CD4-positive, alpha-beta T cell treated with Interleukin-10 for 1 hour (primary cell): ENCODE measurements at regions not wholly inside any gene's neighbourhood (a gene's known extent, or its start where the extent isn't known, plus 50 kb on each side); places are given as distances from the start of the nearest gene placed in this dataset.
"Not testable (repeated sequence)": the region's sequence is repeated elsewhere in the genome, so short reads cannot be mapped to it uniquely, and the experiment has no call there.

Experiments
- DNase-seq: peaks from one replicate; pipeline ENCODE4 v3.0.0-alpha.2; 2020

DNA sequence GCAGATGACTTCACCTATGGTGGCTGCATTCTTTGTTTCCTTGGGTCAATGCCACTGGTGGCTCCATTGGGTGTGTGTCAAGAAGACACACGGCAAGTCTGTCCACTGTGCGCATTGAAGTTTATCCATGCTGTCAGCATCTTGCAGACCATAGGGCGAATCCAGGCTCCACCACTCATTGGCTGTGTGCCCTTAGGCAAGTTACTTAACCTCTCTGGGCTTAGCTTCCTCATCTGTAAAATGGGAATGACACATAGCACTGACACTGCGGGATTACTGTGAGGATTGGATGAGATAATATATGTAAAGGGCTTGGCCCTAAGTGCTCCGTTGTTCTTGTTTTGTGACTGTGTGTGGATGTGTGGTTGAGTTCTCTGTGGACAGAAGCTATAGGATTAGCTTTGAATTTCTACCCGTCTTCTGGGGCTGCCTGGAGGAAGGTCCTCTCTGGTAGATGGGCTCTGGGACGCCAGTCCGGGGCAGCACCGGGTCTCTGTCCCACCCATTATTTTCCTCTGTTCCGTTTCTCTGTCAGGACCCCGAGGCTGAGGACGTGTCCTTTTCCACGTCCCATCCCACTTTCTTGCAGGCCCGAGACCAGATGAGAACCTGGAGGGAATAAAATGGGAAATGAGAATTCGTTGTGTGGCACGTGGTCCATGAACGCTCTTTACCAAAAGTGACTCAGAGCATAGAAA, 178.4 kb downstream of the IRF8 start:
- no peak for DNase-seq

DNA sequence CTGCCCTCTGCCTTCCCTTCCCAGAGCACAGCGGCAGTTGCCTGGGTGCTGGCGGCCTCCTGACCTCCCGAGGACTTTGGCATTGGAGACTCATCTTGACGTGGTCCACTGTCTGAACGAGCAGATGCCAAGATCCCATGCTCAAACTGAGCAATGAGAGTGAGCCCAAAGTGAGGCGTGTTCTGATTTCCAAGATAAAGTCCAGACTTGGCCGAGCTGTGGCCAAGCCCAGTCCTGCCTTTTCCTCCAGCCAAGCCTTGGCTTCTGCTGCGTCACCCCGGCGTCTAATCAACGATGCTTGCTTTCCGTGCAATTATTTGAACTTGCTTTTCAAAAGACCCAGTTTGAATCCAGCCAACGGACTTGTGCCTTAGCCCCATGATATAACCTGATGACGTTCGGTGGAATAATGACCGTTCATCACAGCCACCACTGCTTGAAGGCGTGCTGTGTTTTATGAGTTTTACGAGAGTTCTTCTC, 179.2 kb downstream of the IRF8 start:
- DNase-seq: no peak

DNA sequence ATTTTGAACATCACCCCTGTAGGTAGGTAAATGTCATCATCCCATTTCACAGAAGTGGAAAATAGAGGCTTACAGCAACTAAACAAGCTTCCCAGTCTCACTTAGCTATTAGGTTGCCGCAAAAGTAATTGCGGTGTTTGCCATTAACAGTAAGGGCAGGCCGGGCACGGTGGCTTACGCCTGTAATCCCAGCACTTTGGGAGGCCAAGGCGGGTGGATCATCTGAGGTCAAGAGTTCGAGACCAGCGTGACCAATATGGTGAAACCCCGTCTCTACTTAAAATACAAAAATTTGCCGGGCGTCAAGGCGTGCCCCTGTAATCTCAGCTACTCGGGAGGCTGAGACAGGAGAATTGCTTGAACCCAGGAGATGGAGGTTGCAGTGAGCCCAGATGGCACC, 179.7 kb downstream of the IRF8 start:
- DNase-seq: not testable (repeated sequence)

DNA sequence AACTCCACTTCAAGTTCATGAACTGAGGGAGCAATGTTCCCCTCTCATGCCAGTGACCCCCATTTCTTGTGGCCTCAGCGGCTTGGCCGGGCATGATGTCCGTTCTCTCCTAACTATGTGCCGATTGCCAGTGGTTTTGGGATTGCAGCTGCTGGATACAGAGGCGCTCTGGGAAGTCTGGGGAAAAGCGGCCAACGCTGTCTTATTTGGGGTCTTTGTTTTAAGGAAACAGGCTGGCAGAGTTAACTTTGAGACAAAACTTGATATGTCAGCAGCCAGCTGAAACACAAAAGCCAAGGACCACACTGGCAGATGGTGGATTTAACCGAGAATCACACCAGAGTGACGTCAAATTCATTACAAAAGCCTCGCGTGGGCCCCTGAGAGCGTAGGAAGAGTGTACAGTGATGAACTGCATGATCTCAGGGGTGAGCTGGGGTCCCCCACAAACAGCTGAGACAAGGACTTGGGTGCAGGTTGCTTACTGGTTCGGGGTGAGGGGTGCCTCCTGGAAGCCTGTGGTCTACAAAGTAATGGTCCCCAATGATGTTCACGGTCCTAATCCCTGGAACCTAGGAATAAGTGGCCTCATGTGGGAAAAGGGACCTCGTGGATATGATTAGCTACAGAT, 180.4 kb downstream of the IRF8 start:
- no peak for DNase-seq

DNA sequence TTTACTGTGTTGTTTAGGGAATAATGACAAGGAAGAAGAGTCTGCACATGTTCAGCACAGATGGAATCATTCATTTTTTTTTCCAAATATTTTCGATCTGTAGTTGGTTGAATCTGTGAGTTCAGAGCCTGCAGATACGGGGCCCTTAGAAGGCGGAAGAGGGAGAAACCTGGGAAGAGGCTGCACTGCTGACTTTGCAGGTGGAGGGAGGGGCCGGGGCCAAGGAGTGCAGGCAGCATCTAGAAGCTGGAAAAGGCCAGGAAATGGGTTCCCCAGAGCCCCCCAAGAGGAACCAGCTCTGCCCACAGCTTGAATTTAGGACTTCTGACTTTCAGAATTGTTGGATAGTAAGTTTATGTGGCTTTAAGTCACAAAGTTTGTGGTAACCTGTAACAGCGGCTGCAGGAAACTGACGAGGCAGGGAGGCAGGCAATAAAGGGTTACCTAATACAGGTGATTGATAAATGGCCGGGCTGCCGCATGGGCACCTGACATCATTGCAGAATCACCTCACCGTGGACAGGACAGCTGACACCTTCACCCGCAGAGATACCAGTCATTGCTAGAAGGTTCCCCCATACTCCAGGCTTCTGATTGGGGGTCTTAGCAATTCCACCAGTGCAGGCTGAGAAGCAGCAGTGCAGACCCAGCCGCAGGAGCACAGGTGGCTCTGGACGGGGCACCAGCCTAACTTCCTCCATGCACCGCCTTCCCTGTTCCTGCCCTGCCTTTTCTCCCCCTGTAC, 181.3 kb downstream of the IRF8 start:
- DNase-seq: no peak

DNA sequence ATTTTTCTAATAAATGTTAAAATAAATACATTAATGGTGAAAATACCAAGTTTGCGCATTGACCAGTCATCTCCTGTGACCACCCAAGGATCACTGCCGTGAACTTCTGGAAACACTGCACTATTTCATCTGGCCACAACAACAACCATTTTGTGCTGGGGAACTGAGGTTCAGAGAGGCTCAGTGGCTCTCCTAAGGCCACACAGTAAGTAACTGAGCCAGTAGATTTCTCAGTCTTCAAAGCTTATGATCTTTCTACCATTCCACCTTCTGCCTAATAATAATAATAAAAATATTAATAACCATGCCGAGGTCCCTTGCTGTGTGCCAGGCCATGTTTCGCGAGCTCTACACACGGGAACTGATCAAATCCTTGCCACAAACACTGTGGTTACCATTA, 182.0 kb downstream of the IRF8 start:
- no peak for DNase-seq

DNA sequence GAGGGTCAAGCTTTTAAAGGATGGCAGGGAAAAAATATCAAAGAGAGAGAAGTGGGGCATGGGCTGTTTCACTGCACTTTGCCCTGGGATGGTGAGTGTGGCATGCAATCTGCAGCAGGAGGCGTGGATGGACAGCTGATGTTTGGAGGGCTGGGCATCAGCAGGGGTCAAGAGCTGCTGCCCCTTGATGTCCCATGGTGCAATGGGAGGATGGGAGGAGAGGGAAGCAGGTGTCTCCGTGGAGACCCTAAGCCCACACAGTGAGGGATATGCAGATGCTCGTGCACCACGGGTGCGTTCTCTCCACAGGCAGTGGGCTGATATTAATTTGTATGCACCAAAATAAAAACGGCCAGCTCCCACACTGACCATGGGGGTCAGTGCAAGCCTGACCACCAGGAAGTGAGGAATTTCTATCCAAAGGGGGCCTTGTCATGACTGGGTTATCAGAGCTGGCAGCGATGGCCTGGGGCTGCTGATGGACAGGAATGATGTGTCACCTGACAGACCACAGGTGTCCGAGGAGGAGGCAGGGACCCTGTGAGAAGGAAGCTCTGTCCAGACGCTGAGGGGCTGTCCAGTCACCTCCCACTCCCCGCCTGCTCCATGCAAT, 183.6 kb downstream of the IRF8 start:
- DNase-seq: no peak

DNA sequence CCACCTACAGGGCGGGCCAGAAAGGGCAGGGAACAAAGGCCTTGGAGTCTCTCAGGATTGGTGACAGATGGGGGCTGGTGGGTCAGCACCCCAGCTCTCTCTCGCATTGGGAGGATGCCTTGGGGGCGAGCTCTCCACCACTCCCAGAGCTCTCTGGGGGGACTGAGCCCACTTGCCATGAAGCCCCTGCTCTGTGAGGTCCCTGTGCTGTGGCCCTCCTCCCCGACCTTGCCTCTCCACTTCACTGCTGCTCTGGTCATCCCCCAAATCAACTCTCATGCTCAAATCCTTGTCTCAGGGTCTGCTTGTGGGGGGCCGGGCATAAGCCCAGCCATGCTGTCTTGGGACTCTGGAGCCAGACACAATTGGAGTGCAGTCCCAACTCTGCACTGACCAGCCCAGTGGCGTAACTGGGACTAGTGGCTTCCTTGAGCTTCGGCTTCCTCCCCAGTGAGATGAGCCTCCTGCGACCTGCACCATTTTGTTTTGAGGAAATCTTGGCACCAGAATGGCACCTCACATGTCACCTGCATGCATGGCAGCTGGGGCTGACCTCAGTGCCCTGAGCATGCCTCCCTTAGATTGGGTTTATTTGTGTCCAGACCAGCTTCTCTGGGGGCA, 184.5 kb downstream of the IRF8 start:
- DNase-seq: no peak

DNA sequence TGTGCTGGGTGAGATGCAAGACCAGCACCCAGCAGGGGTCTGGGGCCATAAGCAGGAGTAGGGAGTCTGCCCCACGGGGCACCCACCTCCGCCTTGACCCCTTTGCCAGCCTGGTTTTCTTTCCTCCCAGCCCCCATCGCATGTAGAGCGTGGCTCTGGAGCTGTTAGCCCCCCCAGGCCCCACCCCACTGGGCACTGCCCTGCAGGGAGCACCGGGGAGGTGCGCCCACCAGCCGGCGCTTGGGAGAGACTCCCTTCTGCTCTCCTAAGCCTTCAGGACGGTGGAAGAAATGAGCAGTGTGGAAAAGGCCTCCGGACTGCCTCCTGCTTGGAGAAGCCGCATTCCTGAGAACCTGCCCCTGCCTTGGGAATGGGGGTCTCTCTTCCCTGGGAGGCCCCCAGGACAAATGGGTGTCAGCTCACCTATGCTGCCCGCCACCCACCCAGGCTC, 186.2 kb downstream of the IRF8 start:
- no peak for DNase-seq

DNA sequence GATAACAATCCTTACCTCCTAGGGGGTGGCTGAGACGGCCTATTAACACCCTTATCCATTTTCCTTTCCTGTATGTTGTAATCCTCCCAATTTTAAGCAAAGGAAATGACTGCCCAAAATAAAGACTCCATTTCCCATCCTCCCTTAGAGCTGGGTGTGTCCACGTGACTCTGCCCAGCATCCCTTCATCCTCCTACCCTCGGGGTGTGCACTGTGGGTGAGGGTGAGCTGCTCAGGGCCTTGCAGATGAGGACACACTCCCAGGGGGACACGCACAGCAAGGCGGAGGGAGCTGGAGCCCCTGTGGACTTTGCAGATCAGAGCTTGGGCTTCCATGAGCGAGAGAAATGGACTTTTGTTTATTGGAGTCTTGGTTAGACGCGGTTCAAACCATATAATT, 186.8 kb downstream of the IRF8 start:
- DNase-seq: no peak

DNA sequence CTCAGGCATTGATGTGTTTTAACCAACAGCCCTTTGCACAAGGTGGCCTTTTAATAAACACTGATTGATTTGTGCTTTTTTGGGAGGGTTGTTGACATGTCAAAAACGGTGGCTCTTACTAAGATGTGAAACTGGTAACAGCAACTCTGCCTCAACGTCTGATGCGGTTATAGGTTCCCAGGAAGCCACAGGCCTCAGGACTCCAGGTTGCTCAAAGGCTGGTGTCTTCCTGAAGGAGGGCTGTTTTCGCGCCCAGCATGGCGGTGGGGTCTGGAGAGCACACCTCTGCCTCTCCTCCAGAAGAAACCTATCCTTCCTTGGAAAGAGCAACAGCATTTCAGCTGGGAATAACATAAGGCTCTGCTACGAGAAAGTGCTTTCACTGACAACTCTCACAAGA, 187.5 kb downstream of the IRF8 start:
- DNase-seq: no peak

DNA sequence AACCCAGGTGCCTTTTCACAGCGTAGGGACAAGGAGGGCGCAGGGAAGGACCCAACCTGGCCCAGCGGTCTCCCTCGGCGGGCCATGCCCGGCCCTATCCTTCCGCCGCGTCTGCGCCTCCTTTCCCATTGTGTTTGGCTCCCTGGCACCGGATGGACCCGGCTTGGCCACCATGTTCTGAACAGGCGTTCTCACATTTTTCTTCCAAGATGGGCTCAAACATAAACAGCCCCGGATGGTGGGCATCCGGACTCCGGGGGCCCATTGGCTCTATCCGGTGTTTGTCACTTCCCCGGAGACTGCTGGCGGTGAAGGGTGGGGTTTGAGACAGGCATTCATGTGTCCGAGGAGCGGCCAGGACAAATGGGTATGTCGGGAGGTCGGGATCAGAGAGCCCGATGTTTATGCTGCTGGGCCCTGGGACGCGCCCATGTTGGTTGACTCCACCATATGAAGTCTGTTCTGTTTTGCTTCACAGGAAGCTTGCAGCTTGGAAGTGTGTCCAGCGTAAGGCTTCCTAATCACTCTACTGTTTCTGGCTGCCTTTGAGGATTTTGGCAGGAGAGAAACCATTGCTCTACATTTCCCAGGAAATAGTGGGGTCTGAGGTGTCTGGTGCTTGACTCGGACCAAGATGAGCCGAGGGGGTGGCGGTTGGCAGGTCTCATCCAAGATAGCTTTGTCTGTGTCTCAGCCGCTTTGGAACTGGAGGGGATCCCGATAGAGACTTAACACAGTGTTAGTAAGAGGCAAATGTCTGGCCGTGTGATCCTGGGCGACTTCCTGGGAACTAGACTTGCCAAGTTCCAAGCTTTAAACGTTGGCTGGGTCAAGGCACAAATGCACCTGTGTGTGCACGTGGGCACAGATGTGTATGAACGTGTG, 188.3 kb downstream of the IRF8 start:
- no peak for DNase-seq

DNA sequence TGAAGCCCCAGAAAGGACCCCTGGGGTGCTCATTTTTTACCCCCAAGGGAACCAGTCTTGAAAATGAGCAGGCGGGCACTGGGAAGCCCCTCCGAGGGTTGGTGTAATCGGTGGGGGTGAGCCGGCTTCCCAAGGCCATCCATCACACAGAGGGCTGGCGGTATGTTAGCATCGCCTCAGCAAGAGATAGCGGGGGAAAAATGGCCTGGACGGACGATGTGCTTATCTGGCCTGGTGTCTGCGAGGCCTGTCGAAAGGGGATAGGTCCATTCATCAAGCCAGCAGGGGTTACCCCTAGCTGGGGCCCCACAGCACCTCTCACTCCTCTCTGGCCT, 188.9 kb downstream of the IRF8 start:
- DNase-seq: no peak

DNA sequence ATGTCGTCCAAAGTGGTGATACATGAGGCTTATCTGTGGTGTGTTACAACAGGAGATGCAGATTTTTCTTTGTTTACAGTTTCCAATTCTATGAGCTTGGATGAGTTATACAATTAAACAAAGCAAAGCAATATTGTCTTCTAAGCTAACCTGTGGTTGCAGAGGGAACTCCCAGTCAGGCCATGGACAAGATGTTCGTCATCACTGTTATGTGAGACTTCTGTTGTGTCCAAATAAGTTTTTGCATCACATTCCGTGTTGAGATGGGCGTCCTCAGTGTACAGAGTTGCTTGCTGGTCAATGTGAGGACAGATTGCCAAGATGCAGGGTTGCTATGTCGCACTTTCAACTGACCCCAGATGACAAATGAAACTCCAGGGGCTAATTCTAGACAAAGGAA, 189.3 kb downstream of the IRF8 start:
- DNase-seq: no peak

DNA sequence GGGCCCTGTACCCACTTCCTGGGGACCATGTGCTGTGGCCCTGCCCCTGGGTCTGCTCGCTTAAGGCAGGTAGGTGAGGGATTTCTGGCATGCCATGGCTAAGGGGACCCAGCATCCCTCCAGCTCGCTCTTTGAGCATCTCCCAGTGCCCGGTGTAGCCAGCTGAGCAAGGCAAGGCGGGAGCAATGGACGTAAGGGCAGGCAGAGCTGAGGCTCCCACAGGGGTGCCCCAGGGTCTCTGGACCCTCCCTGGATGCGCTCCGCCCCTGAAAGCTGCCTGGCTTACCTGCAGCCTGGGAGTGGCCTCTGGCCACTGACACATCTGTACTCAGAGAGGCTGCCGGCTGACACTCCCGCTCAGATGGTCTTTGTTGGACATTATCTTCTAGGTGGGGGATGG, 189.9 kb downstream of the IRF8 start:
- no peak for DNase-seq

DNA sequence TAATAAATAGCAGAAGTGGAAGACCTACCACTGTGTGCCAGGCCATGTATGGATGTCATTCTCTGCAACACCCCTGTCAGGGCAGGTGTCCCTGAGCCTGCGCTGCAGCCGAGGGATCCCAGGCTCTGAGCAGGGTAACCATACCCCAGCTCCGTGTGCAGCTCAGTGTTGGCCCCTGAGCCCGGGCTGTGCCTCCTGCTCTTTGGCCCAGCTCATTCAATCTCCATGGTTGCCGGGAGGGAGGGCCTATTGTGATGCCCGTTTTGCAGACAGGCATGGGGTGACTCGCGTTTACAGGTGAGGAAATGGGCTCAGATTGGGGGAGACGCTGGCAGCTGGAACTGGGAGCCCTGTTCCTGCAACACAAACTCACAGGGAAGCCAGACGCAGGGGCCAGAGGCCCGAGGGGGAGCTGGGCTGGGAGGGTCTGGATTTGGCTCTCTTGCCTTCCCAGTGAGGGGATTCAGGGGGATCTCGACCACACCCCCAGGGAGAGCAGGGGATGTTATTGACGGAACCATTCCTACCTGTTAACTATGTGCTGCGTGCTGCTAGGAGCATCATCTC, 190.5 kb downstream of the IRF8 start:
- DNase-seq: no peak

DNA sequence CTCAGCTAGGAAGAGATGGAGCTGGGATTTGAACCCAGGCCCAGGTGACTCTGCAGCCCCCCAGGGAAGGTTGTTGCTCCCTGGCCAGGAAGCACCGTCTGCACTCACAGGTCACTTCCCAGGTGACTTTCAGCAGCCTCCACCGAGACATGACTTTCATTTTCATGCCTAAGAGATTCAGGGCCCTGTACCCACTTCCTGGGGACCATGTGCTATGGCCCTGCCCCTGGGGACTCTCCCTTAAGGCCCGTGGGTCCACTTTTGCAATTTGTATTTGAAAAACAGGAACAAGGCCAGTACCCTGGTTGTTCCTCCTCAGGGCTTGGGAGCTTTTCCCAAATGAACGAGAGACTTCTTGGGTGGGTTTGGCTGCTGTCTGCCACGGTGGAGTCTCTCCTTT, 191.0 kb downstream of the IRF8 start:
- no peak for DNase-seq

DNA sequence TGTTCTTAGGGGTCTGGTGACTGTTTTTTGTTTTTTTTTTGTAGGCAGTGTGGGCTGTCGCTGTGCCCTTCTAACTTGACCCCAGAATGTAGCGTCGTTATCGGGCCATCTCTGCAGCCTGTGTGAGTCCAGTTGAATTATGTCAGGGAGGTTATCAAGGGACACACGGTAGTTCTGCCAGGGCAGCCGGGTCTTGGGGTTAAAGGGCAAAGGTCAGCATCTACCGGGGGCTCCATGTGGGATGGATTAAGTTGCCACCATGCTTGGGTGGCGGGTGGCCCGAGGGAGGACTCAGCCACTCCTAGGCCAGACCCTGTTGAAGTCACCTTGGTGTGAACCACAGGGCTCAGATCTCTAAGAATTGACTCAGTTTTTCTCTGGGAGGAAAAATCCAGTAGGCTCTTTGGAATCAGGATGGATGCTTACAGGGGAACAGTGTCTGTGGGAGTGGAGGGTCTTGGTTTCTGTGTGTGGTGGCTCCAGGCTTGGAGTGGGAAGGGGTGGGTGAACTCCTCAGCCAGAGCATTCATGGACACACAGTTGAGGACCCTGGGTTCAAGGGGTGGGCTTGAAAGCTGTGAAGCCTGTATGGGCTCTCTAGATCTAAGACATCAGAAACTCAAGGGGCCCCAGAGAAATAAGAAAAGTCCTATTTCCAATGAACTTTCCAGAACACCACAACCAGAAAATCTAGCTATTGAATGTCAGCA, 191.7 kb downstream of the IRF8 start:
- DNase-seq: no peak

DNA sequence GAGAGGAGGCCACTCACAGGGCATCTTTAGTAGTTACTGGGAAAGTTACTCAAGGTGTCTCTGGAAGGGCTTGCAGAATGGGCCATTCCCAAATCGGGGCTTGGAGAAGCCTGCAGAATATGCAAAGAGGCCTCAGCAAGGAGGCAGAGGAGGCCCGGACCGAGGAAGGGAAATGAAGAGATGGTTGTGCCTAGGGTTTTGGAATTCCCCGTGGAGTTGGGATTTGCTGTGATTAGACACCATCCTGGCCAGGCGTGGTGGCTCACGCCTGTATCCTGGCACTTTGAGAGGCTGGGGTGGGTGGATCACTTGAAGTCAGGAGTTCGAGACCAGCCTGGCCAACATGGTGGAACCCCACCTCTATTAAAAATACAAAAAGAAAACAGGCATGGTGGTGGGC, 193.0 kb downstream of the IRF8 start:
- DNase-seq: no peak

DNA sequence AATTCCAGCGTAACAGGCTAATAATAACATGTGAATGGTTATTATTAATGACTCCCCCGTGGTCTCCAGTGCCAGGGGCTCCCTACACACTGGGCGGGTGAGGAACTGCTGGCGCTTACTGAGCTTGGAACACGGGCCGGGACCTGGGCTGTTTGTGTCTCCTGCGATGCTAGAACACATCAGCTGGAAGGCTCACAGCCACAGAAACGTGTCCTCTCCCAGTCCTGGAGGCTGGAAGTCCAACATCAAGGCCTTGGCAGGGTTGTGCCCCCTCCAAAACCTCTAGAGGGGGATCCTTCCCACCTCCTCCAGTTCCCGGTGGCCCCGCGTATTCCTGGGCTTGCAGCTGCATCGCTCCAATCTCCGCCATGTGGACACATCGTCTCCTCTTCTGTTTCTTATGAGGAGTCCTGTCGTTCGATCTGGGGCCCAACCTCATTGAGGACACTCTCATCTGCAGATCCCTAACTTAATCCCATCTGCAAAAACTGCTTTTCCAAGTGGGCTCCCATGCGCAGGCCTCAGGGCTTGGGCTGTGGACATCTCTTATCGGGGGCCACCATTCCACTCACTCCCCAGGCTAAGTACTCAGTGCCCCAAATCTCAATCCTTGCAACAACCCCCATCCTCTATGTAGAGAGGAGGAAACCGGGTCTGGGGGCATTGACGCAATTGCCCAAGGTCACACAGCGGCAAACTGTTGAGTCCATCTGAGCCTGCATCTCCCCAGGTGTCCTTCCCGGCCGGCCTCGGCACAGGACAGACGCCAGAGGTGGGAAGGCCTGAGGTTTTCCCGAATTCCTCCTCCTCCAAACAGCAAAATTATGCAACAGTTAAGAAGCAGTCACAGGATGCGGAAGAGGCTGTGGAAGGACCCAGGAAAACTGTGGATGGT, 193.9 kb downstream of the IRF8 start:
- no peak for DNase-seq
